ENCODE measurements at regions not wholly inside any gene's neighbourhood (a gene's known extent, or its start where the extent isn't known, plus 50 kb on each side); places are given as distances from the start of the nearest gene placed in this dataset.

DNA sequence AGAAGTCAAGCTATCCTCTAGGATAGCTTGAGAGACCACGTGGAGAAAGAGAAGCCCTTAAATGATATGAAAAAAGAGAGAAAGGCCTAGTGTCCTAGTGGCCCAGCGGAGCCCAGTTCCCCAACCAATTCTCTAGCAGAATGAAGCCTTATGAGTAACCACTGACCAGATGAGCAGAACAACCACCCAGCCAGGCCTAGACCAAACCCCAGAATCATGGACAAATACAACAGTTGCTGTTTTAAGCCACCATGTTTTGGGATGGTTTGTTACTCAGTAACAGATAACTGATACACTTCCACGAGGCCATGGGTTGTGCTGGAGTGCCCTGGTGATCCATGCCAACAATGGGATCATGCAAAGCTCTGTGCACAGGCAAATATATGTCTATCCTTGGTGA lies 377.1 kb downstream of the SOX9 start:
- DNase-seq (ENCODE audit: low read depth, low spot score) = no peak
- Histone ChIP-seq H3K9ac (ENCODE audit: insufficient read length) (no peak overlapping the region), H3K27ac (no peak overlapping the region), H3K4me3 (no peak overlapping the region), H3K9me3 (ENCODE audit: low read depth, low read length) (no peaks in the 10 kb centered on the region), H3K36me3 (ENCODE audit: insufficient read depth, low read length) (no peaks in the 10 kb centered on the region)
- TF ChIP-seq EZH2 (IDR thresholded peaks at IDR 0.05) (no peak), FOXP2 (optimal IDR thresholded peaks at IDR 0.05; ENCODE audit: control extremely low read depth, extremely low read length, insufficient read depth) (no peak), POLR2AphosphoS5 (IDR thresholded peaks at IDR 0.05; ENCODE audit: borderline replicate concordance, low read depth, low read length) (no peak)

DNA sequence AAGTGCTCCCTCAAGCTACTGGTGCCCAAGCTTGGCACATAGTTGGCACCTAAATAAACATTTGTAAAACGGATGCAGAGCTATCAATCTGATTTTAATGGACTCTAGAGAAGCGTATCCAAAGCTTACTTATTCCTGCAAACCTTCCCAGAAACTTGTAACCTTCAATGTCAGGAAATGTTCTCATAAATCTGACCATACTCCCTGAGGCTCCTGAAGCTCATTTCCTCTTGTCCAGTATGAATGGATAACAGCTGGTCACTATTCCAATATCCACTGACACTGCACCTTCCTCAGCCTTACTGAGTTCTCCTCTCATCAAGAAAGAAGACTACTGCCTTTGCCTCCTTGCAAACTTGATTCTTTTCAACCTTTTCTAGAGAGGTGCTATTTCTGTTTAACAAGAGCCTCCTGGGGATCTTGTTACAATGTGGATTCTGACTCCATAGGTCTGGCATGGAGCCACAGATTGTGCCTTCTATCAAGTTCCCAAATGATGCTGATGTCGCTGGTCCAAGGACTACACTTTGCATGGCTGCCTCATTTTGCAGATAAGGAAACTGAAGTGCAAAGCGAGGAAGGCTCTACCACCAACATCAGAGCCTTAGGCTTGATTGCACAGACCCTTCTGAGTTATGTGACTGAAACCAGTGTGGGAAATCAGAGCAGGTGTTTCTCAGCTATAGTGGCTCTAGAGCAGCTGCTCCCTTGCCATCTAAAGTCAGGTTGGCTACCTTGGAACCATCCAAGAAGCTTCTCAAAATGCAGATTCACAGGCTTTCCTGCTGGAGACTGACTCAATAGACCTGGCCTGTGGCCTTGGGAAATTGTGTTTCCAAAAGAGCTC lies 377.8 kb downstream of the SOX9 start:
- no peak overlapping the region for H3K27ac ChIP-seq
- H3K36me3 ChIP-seq (ENCODE audit: insufficient read depth, low read length) = no peaks in the 10 kb centered on the region
- H3K9me3 ChIP-seq (ENCODE audit: low read depth, low read length) = no peaks in the 10 kb centered on the region
- no peak for TF ChIP-seq EZH2 (IDR thresholded peaks at IDR 0.05)
- no peak for TF ChIP-seq FOXP2 (optimal IDR thresholded peaks at IDR 0.05; ENCODE audit: control extremely low read depth, extremely low read length, insufficient read depth)
- TF ChIP-seq POLR2AphosphoS5 (IDR thresholded peaks at IDR 0.05; ENCODE audit: borderline replicate concordance, low read depth, low read length) = no peak
- no peak overlapping the region for H3K4me3 ChIP-seq
- no peak for DNase-seq (ENCODE audit: low read depth, low spot score)
- no peak overlapping the region for H3K9ac ChIP-seq (ENCODE audit: insufficient read length)

DNA sequence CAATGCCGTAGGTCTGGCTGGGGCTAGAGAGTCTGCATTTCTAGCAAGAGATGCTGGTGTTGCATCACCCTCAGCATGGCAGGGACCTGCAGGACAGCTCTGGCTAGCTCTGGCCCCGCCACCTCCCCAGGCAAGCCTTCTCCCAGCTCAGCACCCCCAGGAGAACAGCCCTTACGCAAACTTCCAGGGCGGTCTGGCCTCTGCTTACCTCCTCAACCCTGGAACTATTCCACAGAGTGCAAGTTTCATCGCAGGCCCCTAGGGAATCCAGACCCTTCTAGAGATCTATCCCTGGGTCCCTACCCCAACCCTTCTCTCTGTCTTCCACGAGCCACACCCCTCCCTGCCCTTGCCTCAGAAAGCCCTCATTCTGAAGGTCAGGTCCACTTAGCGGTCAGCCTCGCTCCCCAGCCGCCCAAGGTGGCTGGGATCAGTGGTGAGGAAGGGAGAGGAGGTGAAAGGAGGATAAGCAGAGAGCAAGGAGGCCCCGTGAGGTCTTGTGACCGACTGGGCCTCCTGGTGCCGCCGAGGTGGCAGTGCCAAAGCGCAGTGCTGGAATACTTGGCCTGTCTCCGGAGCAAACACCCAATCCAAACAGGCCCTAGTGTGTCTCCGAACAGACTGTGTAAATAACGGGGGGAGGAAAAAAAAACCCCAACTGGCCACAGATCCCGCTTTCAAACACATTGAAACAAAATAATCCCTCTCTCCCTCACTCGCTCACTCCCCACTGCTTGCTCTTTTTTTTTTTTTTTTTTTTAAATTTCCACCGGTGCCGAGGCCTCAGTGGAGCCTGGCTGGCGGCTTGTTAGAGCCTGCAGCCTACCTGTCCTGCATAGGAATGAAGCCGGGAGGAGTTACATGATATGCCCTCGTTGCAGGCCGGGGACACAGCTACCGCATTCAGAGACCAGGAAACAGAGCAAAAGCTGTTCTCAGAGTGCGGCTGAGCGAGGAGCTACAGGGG lies 380.9 kb downstream of the SOX9 start:
- TF ChIP-seq POLR2AphosphoS5 (IDR thresholded peaks at IDR 0.05; ENCODE audit: borderline replicate concordance, low read depth, low read length) = no peak
- TF ChIP-seq EZH2 (IDR thresholded peaks at IDR 0.05) = no peak
- no peak for TF ChIP-seq FOXP2 (optimal IDR thresholded peaks at IDR 0.05; ENCODE audit: control extremely low read depth, extremely low read length, insufficient read depth)
- no peak overlapping the region for H3K27ac ChIP-seq
- no peak overlapping the region for H3K9ac ChIP-seq (ENCODE audit: insufficient read length)
- no peaks in the 10 kb centered on the region for H3K36me3 ChIP-seq (ENCODE audit: insufficient read depth, low read length)
- H3K9me3 ChIP-seq (ENCODE audit: low read depth, low read length) = no peaks in the 10 kb centered on the region
- no peak for DNase-seq (ENCODE audit: low read depth, low spot score)
- no peak overlapping the region for H3K4me3 ChIP-seq

DNA sequence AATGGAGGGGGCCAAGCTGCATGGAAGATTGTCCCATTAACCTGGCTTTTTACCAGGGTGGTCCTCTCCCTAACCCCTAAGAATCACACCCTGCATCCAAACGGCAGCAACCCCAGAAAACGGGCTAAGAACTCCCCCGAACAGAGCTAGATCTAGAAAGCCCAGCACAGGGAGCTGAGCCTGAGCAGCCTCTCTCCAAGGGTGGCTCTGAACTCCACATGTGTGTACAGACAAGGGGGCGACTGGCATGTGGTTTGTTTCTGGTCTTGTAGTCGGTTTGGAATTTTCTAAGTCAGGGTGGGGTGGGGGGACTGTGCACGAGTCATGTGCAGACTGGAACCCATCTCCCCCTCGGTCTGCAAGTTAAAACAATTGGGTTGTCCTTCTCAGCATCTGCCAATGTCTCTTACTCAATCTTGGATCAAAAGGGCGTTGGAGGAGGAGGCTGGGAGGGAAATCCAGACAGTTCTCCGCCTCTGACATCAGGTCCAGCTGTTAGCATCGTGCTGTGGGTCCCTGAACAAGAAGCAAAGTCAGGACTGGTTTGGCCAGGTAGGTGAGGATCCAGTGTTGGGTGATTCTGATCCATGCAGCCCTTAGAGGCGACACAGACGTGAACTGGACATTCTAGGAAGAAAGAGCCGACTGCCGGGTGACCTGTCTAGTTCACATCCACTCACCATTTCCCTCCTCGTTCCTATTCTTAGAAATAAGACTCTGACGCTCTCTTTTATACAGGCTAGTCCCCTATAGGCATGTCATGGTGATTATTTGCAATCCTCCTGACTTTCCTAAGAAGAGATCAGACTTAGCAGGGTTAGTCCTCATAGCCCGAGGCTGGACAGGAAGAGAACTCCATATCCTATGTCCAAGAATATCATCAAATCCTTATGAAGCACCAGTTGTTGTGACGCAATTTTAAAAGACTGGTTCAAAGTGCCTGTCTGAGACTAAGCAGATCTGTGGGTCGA lies 381.8 kb downstream of the SOX9 start:
- Histone ChIP-seq H3K4me3 (no peak overlapping the region), H3K27ac (no peak overlapping the region), H3K36me3 (ENCODE audit: insufficient read depth, low read length) (no peaks in the 10 kb centered on the region), H3K9ac (ENCODE audit: insufficient read length) (no peak overlapping the region), H3K9me3 (ENCODE audit: low read depth, low read length) (no peaks in the 10 kb centered on the region)
- TF ChIP-seq POLR2AphosphoS5 (IDR thresholded peaks at IDR 0.05; ENCODE audit: borderline replicate concordance, low read depth, low read length) (no peak), FOXP2 (optimal IDR thresholded peaks at IDR 0.05; ENCODE audit: control extremely low read depth, extremely low read length, insufficient read depth) (no peak), EZH2 (IDR thresholded peaks at IDR 0.05) (no peak)
- DNase-seq (ENCODE audit: low read depth, low spot score) = no peak

DNA sequence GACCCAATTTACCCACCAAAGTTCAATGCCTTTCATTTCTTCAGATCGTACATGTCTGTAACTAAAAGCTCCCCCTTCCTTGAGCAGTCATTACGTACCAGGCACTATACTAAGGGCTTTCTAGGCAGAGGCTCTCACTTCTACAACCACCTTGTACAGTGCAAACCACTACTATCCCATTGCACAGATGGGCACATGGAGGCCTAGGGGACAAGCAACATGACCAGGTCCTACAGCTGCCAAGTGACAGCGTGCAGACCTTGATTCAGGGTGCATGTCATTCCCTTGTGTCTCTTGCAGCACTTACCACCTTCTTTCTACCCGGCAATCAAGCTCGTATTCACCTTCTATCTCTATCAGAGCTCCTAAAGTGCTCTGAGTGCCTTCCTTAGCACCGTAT lies 382.7 kb downstream of the SOX9 start:
- no peaks in the 10 kb centered on the region for H3K36me3 ChIP-seq (ENCODE audit: insufficient read depth, low read length)
- no peak overlapping the region for H3K4me3 ChIP-seq
- DNase-seq (ENCODE audit: low read depth, low spot score) = no peak
- TF ChIP-seq POLR2AphosphoS5 (IDR thresholded peaks at IDR 0.05; ENCODE audit: borderline replicate concordance, low read depth, low read length) = no peak
- TF ChIP-seq FOXP2 (optimal IDR thresholded peaks at IDR 0.05; ENCODE audit: control extremely low read depth, extremely low read length, insufficient read depth) = no peak
- TF ChIP-seq EZH2 (IDR thresholded peaks at IDR 0.05) = no peak
- H3K27ac ChIP-seq = no peak overlapping the region
- no peaks in the 10 kb centered on the region for H3K9me3 ChIP-seq (ENCODE audit: low read depth, low read length)
- no peak overlapping the region for H3K9ac ChIP-seq (ENCODE audit: insufficient read length)

DNA sequence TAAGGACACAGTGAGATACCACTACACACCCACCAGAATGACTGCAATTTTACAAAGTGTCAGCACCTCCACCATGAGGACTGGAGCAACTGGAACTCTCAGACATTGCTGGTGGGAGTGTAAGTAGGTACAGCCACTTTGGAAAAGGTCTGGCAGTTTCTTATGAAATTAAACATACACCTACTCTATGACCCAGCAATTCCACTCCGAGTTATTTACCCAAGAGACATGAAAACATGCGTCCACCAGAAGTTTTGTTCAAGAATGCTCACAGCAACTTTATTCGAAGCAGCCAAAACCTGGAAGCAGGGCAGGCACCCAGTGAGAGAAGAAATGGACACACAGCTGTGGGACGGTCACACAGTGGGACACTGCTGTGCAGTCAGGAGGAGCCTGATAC lies 384.0 kb downstream of the SOX9 start:
- TF ChIP-seq POLR2AphosphoS5 (IDR thresholded peaks at IDR 0.05; ENCODE audit: borderline replicate concordance, low read depth, low read length) = no peak
- no peak for TF ChIP-seq EZH2 (IDR thresholded peaks at IDR 0.05)
- no peak for TF ChIP-seq FOXP2 (optimal IDR thresholded peaks at IDR 0.05; ENCODE audit: control extremely low read depth, extremely low read length, insufficient read depth)
- no peak for DNase-seq (ENCODE audit: low read depth, low spot score)
- no peaks in the 10 kb centered on the region for H3K36me3 ChIP-seq (ENCODE audit: insufficient read depth, low read length)

DNA sequence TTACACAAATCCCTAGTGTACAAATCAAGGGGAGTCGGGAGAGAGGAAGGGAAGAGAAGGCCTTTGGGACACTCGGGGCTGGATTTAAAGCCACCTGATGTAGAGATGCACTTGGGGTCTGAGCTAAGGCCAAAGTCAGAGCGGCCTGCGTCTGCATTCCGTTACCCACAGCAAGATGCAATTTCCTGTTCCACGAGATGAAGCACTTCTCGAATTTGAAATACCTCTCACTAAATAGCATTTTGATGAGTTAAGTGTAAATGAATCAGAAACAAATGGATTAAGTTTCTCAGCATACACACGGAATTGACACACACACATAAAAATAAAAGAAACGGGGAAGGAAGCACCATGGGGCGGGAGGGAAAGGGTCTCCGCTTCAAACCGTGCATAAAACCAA lies 386.0 kb downstream of the SOX9 start:
- no peak overlapping the region for H3K9ac ChIP-seq (ENCODE audit: insufficient read length)
- no peaks in the 10 kb centered on the region for H3K9me3 ChIP-seq (ENCODE audit: low read depth, low read length)
- TF ChIP-seq POLR2AphosphoS5 (IDR thresholded peaks at IDR 0.05; ENCODE audit: borderline replicate concordance, low read depth, low read length) = no peak
- no peak for TF ChIP-seq FOXP2 (optimal IDR thresholded peaks at IDR 0.05; ENCODE audit: control extremely low read depth, extremely low read length, insufficient read depth)
- TF ChIP-seq EZH2 (IDR thresholded peaks at IDR 0.05) = no peak
- no peak overlapping the region for H3K4me3 ChIP-seq
- no peak for DNase-seq (ENCODE audit: low read depth, low spot score)
- no peak overlapping the region for H3K27ac ChIP-seq
- H3K36me3 ChIP-seq (ENCODE audit: insufficient read depth, low read length) = no peaks in the 10 kb centered on the region

More for the DNA sequence above, 384.0 kb downstream of the SOX9 start:
- Histone ChIP-seq H3K9me3 (ENCODE audit: low read depth, low read length) (no peaks in the 10 kb centered on the region), H3K9ac (ENCODE audit: insufficient read length) (no peak overlapping the region), H3K27ac (no peak overlapping the region), H3K4me3 (no peak overlapping the region)

Data from SK-N-MC (cell line).